HL-60 (cell line): ENCODE measurements at regions not wholly inside any gene's neighbourhood (a gene's known extent, or its start where the extent isn't known, plus 50 kb on each side); places are given as distances from the start of the nearest gene placed in this dataset.

Experiments
- CTCF ChIP-seq: IDR thresholded peaks from one replicate; pipeline ENCODE4 v1.5.1; 2011; ENCODE audit warnings: low read length, control low read depth, inconsistent platforms; ENCODE audit not compliant: insufficient read depth
- GABPA ChIP-seq: IDR thresholded peaks from 2 replicates; pipeline ENCODE4 v1.6.1; 2012; ENCODE audit warnings: low read depth

GRCh38 chrX:43405191-43405590 is 250.9 kb upstream of the MAOA start:
- TF ChIP-seq CTCF (no peak), GABPA (no peak)
